ENCODE measurements at regions not wholly inside any gene's neighbourhood (a gene's known extent, or its start where the extent isn't known, plus 50 kb on each side); places are given as distances from the start of the nearest gene placed in this dataset.

- DNase-seq (ENCODE audit: low read depth): no peak
These were observed 736.2 kb downstream of the PTPRU start for GRCh38 chr1:29972421-29973053.

- DNase-seq (ENCODE audit: low read depth): no peak
These were observed 735.4 kb downstream of the PTPRU start for GRCh38 chr1:29971703-29972102.

GRCh38 chr1:29970747-29971325 lies 734.5 kb downstream of the PTPRU start:
- DNase-seq (ENCODE audit: low read depth): no peak

GRCh38 chr1:29969576-29969975 lies 733.3 kb downstream of the PTPRU start:
- DNase-seq (ENCODE audit: low read depth): no peak

GRCh38 chr1:29967261-29967660 lies 730.9 kb downstream of the PTPRU start:
- DNase-seq (ENCODE audit: low read depth): peak; percentile 23

GRCh38 chr1:29966526-29967045 lies 730.3 kb downstream of the PTPRU start:
- no peak for DNase-seq (ENCODE audit: low read depth)

GRCh38 chr1:29964718-29965533 lies 728.6 kb downstream of the PTPRU start:
- no peak for DNase-seq (ENCODE audit: low read depth)

GRCh38 chr1:29963946-29964345 lies 727.6 kb downstream of the PTPRU start:
- DNase-seq (ENCODE audit: low read depth): no peak

- DNase-seq (ENCODE audit: low read depth): no peak
These were observed 726.5 kb downstream of the PTPRU start for GRCh38 chr1:29962831-29963247.

GRCh38 chr1:29962336-29962735 lies 726.0 kb downstream of the PTPRU start:
- no peak for DNase-seq (ENCODE audit: low read depth)

GRCh38 chr1:29961293-29962059 lies 725.2 kb downstream of the PTPRU start:
- no peak for DNase-seq (ENCODE audit: low read depth)

- DNase-seq (ENCODE audit: low read depth): no peak
These were observed 724.6 kb downstream of the PTPRU start for GRCh38 chr1:29960876-29961275.

- no peak for DNase-seq (ENCODE audit: low read depth)
These were observed 723.9 kb downstream of the PTPRU start for GRCh38 chr1:29960156-29960755.

- DNase-seq (ENCODE audit: low read depth): no peak
These were observed 723.0 kb downstream of the PTPRU start for GRCh38 chr1:29959356-29959755.

- DNase-seq (ENCODE audit: low read depth): no peak
These were observed 721.9 kb downstream of the PTPRU start for GRCh38 chr1:29958271-29958670.

- DNase-seq (ENCODE audit: low read depth): peak; percentile 54
These were observed 720.2 kb downstream of the PTPRU start for GRCh38 chr1:29956349-29957030.

GRCh38 chr1:29954591-29954990 lies 718.3 kb downstream of the PTPRU start:
- DNase-seq (ENCODE audit: low read depth): no peak

- no peak for DNase-seq (ENCODE audit: low read depth)
These were observed 717.6 kb downstream of the PTPRU start for GRCh38 chr1:29953961-29954360.

- DNase-seq (ENCODE audit: low read depth): no peak
These were observed 713.4 kb downstream of the PTPRU start for GRCh38 chr1:29949676-29950075.

GRCh38 chr1:29948581-29948980 lies 712.3 kb downstream of the PTPRU start:
- DNase-seq (ENCODE audit: low read depth): no peak

- no peak for DNase-seq (ENCODE audit: low read depth)
These were observed 709.7 kb downstream of the PTPRU start for GRCh38 chr1:29946057-29946456.

Data from renal cortical epithelial cell (primary cell).